A673 (cell line): ENCODE measurements at regions not wholly inside any gene's neighbourhood (a gene's known extent, or its start where the extent isn't known, plus 50 kb on each side); places are given as distances from the start of the nearest gene placed in this dataset.
"Not testable (repeated sequence)": the region's sequence is repeated elsewhere in the genome, so short reads cannot be mapped to it uniquely, and the experiment has no call there.

ENCODE experiments used
- BruUV-seq: library from RNA; stranded (reverse); fragments of 400-500 nt; replicated peaks from 2 replicates; lab custom pipeline; 2021; lab: Mats Ljungman, UMichigan
- CTCF ChIA-PET: fragments of 300-600 bp; sonication (Branson Sonifier 250); formaldehyde crosslinking; loops from one replicate; lab custom pipeline; 2022; ENCODE audit warnings: antibody characterized with exemption; lab: Charles Lee
- POLR2A ChIA-PET: fragments of 300-600 bp; sonication (Branson Sonifier 250); formaldehyde crosslinking; loops from one replicate; lab custom pipeline; 2022; ENCODE audit warnings: antibody characterized with exemption; ENCODE audit not compliant: low non-redundant PET; lab: Charles Lee
- DNase-seq: peaks from one replicate; pipeline ENCODE4 v3.0.0-alpha.2; 2015; ENCODE audit warnings: low spot score
- H3K27ac ChIP-seq: fragments of 200-600 bp; sonication (generic); 2 replicates; pipeline ENCODE4 v1.5.1; 2016; ENCODE audit warnings: mixed run types, low read depth, mild to moderate bottlenecking, mixed read lengths, antibody characterized with exemption, low read length; ENCODE audit not compliant: poor library complexity, severe bottlenecking
- H3K27me3 ChIP-seq: fragments of 200-600 bp; sonication (generic); replicated peaks from 2 replicates; pipeline ENCODE4 v1.6.1; 2017; ENCODE audit warnings: mixed run types, low read depth, mild to moderate bottlenecking, mixed read lengths, antibody characterized with exemption, low read length; ENCODE audit not compliant: insufficient read depth, poor library complexity
- H3K36me3 ChIP-seq: fragments of 200-600 bp; sonication (generic); 2 replicates; pipeline ENCODE4 v1.6.1; 2016; ENCODE audit warnings: mixed run types, mild to moderate bottlenecking, mixed read lengths, antibody characterized with exemption, low read length; ENCODE audit not compliant: insufficient read depth, poor library complexity, severe bottlenecking
- H3K4me1 ChIP-seq: fragments of 200-600 bp; sonication (generic); 2 replicates; pipeline ENCODE4 v1.6.1; 2017; ENCODE audit warnings: mixed run types, mild to moderate bottlenecking, mixed read lengths, antibody characterized with exemption, low read length; ENCODE audit not compliant: insufficient read depth, poor library complexity, severe bottlenecking
- H3K4me3 ChIP-seq: fragments of 200-600 bp; sonication (generic); 2 replicates; pipeline ENCODE4 v1.5.1; 2016; ENCODE audit warnings: low read depth, mixed run types, mild to moderate bottlenecking, mixed read lengths, low read length; ENCODE audit not compliant: poor library complexity, severe bottlenecking
- H3K9me3 ChIP-seq: fragments of 200-600 bp; sonication (generic); 2 replicates; pipeline ENCODE4 v1.6.1; 2016; ENCODE audit warnings: mixed run types, low read depth, mild to moderate bottlenecking, mixed read lengths, antibody characterized with exemption, low read length; ENCODE audit not compliant: poor library complexity, severe bottlenecking
- intact Hi-C: fragments of 100-400 bp; cut with micrococcal nuclease; formaldehyde crosslinking; loops from one replicate; pipeline ENCODE4 v1.10.0; 2022; ENCODE audit not compliant: unreplicated experiment

DNA sequence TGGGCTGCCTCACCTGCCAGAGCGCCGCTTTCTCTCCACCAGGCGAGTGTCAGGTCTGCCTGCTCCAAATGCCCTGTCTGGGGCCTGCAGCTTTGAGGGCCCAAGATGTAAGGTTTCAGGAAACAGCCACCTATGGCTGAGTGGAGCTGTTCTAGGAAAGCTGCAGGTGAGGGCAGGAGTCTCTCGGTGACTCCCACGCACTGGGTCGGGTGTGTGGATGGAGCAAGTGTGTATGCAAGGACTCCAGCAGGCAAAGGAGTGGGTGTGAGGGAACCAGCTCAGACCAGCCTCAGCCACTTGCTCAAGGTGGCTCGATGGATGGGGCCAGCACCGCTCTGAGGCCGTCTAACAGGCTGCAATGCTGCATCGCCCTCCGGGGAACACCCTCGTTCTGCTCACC lies 123.7 kb downstream of the LIMS4 start:
- BruUV-seq, H3K27me3 ChIP-seq, H3K4me1 ChIP-seq, CTCF ChIA-PET, H3K36me3 ChIP-seq, H3K9me3 ChIP-seq, DNase-seq, POLR2A ChIA-PET, H3K4me3 ChIP-seq, H3K27ac ChIP-seq, intact Hi-C loops: not testable (repeated sequence)

DNA sequence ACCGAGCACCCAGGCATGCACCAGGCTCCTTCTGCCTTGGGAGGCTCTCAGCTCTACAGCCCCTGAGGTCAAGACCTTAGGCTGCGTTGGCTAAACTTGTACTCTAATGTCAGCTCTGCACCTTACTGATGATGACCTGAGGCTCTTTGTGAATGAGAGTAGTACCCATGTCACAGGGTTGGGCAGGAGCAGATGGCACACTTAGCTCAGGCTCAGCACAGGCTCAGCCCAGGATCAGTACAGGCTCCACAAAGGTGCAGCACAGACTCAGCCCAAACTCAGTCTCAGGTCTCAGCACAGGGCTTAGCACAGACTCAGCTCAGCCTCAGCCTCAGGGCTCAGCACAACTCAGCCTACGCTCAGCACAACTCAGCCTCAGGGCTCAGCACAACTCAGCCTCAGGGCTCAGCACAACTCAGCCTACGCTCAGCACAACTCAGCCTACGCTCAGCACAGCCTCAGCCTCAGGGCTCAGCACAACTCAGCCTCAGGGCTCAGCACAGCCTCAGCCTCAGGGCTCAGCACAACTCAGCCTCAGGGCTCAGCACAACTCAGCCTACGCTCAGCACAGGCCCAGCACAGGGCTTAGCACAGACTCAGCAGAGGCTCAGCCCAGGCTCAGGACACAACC lies 128.1 kb downstream of the LIMS4 start:
- H3K36me3 ChIP-seq, H3K27me3 ChIP-seq, CTCF ChIA-PET, H3K4me1 ChIP-seq, BruUV-seq, DNase-seq, intact Hi-C loops, H3K4me3 ChIP-seq, POLR2A ChIA-PET, H3K9me3 ChIP-seq, H3K27ac ChIP-seq: not testable (repeated sequence)

DNA sequence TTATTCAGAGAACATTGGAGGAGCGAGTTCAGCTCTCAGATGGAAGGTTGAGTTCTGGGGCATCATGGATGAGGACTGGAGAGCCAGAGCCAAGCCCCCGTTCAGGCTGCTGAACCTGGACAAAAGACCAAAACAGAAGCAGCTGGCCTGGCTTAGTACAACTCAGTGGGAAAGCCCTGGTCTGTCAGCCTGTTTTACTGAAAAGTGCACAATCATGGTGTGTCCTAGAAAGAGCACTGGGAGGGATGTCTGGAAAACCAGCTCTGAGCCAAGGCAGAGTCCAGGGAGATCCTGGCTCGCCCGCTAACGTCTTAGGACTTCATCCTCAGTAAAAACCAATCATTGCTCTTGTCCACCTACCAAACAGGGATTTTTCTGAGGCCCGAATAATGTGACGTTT lies 129.7 kb upstream of the MTLN start:
- DNase-seq, H3K36me3 ChIP-seq, H3K27ac ChIP-seq, POLR2A ChIA-PET, intact Hi-C loops, H3K4me1 ChIP-seq, H3K9me3 ChIP-seq, BruUV-seq, CTCF ChIA-PET, H3K4me3 ChIP-seq, H3K27me3 ChIP-seq: not testable (repeated sequence)

DNA sequence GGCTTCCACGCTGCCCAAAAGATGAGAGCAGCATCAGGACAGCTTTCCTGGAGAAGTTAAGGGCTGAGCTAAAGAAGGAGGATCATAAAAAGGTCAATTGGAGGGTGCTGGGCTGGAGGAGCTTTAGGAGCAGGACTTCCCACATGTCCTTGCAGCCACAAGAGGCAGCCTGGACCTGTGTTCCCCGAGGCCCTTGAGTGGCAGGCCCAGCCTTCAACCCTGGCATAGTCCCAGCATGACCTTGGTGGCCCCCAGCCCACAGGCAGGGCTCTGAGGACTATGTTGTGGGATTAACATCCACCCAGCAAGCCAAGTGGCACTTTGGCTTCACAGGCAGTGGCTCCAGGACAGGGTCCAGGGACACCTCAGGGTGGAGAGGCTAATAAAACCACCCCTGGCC lies 126.8 kb upstream of the MTLN start:
- POLR2A ChIA-PET, H3K9me3 ChIP-seq, H3K4me3 ChIP-seq, CTCF ChIA-PET, intact Hi-C loops, H3K27ac ChIP-seq, DNase-seq, H3K27me3 ChIP-seq, BruUV-seq, H3K36me3 ChIP-seq, H3K4me1 ChIP-seq: not testable (repeated sequence)

DNA sequence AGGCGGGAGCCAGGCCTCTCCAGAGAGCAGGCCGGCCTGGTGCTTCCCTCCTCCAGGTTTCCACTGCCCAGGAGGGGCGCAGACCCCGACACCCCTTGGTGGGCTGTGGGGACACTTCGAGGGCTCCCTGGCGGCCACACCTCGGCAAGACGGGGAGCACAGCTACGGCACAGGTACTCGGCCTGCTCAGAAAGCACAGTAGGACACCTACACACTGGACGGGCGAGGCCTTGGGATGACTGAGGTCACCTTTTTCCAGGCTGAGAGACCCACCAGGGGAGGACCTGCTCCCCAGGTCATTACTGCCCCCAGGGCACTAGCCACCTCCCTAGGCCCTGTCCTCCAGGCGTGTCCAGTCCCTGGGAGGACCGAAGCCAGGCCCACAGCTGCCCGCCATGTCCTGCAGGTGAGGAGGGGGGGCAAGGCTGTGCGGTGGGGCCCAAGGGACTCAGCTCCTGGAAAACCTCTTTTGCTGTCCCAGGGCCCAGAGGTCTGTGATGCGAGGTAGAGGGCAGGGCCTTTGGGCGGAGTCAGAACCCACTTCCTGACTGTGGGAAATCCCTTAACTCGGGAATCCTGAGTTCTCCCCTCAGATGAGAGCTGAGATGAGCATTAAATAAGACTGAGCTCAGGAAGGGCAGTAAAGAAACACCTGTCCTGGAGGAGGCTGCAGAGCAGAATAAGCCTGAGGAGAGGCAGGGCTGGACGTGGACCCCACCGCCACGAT lies 126.1 kb upstream of the MTLN start:
- H3K27ac ChIP-seq, H3K27me3 ChIP-seq, H3K4me3 ChIP-seq, H3K36me3 ChIP-seq, H3K9me3 ChIP-seq, H3K4me1 ChIP-seq, CTCF ChIA-PET, intact Hi-C loops, BruUV-seq, DNase-seq, POLR2A ChIA-PET: not testable (repeated sequence)

DNA sequence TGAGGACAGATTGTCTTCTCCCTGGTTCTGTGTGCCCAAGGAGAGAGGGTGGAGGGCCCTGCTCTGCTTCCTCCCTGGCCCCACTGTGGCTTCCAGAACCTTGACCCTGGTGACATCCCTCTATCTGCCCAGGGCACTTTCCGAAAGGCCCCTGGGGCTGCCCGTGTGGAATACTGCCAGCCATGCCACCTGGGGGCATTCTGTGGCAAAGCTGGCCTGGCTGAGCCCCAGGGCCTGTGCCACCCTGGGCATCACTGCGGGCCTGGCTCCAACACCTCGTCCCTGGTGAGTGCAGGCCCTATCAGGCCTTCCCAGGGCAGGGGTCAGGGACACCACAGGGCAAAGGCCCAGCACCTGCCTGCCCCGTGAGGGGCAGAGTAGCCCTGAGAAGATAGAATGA lies 123.7 kb upstream of the MTLN start:
- intact Hi-C loops, H3K27ac ChIP-seq, H3K4me1 ChIP-seq, H3K4me3 ChIP-seq, DNase-seq, H3K27me3 ChIP-seq, POLR2A ChIA-PET, H3K36me3 ChIP-seq, CTCF ChIA-PET, BruUV-seq, H3K9me3 ChIP-seq: not testable (repeated sequence)

DNA sequence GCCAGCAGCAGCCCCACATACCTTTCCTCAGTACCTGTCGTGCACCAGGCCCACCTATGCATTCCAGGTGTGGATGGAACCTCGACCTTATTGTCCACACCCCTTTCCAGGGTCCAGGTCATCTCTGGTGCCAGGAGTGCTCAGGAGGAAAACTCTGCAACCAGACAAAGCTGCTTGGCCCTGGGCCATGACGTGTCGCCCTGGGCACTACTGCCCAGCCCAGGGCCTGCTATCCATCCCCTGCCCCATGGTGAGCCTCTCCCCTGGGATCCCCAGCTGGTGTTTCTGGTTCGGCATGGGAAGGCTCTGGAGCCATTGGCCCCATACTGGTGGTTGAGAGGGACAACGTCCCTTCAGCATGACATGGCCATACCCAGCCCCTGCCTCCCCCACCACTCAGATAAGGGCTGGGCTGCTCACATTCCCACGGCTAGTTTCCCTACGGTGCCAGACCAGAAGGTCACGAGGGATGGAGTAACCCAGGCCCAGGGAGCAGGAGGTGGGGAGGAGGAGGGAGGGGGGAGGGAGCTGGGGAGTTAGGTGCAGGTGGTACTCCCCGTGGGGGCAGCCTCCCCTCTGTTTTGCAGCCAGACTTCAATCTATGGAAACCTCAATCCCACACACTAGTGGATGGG lies 123.2 kb upstream of the MTLN start:
- POLR2A ChIA-PET, H3K9me3 ChIP-seq, BruUV-seq, CTCF ChIA-PET, intact Hi-C loops, H3K4me3 ChIP-seq, DNase-seq, H3K36me3 ChIP-seq, H3K27me3 ChIP-seq, H3K27ac ChIP-seq, H3K4me1 ChIP-seq: not testable (repeated sequence)
